GM18873 (cell line): ENCODE measurements at regions not wholly inside any gene's neighbourhood (a gene's known extent, or its start where the extent isn't known, plus 50 kb on each side); places are given as distances from the start of the nearest gene placed in this dataset.

ENCODE experiments used
- ATAC-seq: cut with Tn5 transposase; IDR thresholded peaks from one replicate; pipeline ENCODE4 v1.9.1; 2021; ENCODE audit warnings: mild to moderate bottlenecking, moderate library complexity, moderate number of reproducible peaks; ENCODE audit not compliant: unreplicated experiment, low FRiP score

DNA sequence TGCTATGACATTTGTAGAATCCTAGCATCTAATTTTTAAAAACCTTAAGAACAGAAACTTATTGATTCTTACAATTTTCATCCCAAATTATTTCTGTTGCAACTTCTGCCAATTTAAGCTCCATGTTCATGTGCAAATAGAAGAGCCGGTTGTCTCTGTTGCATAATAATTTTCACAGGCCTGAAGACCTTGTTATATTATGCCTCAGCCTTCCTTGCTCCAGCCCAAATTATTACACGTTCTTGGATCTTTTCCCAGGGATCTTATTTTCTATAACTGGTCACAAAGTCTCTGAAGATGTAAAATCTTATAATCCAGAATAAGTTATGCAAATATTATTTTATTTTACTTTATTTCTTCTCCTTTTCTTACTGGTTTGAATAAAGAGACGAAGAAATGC, 210.7 kb upstream of the DPH6 start:
- ATAC-seq: no peak

DNA sequence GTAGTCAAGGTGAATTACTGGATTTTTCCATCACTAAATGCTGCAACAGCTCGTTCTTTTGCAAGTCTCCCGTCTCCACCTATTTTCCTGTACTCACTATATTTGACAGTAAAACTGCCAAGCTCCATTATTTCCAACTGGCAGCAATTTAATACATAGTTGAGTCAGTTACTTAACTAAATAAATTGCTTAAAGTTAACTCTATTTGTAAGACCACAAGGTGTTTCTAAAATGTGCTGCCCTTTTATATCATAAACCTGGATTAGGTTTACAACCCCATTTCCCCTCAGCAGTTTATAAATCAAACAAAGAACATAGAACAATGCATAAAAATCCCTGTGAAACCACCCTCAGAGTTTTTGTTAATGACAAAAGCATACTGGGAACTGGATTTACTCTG, 211.4 kb upstream of the DPH6 start:
- ATAC-seq: no peak

DNA sequence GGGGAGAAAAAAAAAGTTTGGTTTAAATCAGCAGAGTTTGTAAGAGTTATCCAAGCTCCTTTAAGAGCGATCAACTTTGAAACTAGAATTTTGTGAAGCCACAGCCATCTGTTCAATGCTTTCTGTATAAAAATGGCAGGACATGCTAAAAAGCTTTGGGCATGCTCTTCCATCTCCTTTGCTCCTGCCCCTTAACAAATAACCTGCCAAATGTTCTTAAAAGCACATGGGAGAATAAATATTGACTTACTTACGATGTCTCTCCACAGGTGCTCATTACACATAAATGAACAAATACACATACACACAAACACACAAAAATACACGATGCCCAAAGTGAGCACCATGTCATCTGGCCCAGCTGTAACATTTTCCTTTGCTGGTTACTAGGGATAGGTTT, 211.8 kb upstream of the DPH6 start:
- no peak for ATAC-seq

- ATAC-seq: no peak
Measured at GRCh38 chr15:35764661-35765519, 218.9 kb upstream of the DPH6 start.

DNA sequence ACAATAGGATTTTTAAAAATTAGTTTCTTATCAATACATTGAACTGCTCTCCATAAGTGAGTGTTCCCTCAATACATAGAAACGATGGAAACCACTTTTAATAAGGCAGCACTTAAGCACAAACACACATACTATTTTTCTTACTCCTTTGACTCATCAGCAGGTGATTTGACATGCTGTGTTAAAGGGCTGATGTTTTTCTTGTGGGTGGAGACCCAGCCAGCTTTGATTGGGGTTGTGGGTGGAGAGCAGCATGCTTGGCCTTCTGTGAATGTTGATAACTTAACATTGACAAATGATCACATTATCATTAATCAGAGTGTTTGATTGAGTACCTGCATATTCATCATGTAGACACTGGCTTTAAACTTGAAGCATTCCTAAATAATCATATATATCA, 223.0 kb upstream of the DPH6 start:
- no peak for ATAC-seq

GRCh38 chr15:35769656-35770055, 223.7 kb upstream of the DPH6 start:
- no peak for ATAC-seq

- no peak for ATAC-seq
Measured at GRCh38 chr15:35771746-35772442, 225.9 kb upstream of the DPH6 start.

- no peak for ATAC-seq
Measured at GRCh38 chr15:35774653-35775052, 228.7 kb upstream of the DPH6 start.

DNA sequence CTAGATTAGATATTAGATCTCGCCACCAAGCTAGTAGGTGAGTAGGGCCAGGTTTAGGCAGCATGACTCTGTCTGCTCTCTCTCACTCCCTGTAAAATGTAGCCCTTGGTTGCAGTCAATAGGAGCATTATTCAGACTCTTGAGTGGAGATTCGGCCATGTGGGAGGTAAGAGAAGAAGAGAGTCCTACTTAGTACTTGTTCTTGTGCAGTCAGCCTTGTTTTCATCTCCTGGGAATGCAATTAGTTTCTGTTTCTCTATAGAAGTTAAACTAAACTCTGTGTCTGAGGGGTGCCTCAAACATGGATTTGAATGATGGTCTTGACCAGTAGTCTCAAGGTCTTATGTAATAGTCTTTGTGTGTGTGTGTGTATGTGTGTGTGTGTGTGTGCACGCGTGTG, 229.5 kb upstream of the DPH6 start:
- ATAC-seq: no peak

- ATAC-seq: no peak
Measured at GRCh38 chr15:35777061-35777460, 231.1 kb upstream of the DPH6 start.

DNA sequence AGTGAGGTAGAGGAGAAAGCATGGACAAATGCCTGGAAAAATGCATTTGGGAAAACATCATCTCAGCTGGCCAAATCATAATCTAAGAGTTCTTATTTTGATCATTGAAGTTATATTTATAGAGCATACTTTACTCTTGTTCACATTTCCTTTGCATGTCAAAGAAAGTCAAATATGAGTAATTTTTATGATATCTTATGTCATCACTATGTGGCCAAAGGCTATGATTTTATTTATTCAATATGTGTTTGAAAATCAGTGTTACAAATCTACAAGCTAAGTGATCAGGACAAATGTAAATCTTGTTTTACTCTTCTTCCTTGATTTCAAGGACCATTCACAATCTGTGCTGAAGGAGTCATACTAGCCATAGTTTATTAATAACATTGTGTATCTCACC, 237.2 kb upstream of the DPH6 start:
- no peak for ATAC-seq

- no peak for ATAC-seq
Measured at GRCh38 chr15:35784745-35785144, 238.8 kb upstream of the DPH6 start.

GRCh38 chr15:35810007-35810406, 264.0 kb upstream of the DPH6 start:
- no peak for ATAC-seq

DNA sequence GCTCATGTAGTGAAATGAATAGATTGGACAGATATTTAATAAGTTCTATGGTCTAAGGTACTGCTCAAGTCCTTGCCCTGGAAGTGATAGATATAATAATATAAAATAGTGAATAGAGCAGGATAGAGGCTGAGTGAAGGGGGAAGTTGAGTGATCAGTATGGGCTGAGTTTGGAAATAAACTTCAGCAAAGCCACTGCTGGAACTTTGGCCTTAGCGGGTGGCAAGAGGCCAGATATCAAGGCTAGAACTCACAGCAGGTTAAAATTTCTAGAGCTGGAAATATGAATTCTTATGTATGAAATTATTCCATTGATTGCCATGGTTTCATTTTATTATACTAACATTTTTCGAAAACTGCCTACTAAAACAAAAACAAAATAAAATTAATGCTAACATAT, 267.6 kb upstream of the DPH6 start:
- no peak for ATAC-seq

DNA sequence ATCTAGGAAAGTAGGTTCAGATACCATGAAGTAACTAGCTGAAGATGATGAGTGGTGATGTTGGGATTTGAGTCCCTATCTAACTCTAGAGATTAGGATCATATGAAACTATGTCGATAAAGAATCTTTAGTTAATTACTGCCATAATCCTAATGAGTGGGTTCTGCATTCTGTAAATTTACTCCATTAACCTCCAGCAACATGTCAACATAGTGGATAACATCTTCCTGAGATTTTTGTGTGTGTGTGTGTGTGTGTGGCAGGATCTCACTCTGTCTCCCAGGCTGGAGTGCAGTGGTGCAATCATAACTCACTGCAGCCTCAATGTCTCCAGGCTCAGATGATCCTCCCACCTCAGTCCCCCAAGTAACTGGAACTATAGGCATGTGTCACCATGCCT, 272.9 kb upstream of the DPH6 start:
- no peak for ATAC-seq

GRCh38 chr15:35822153-35822552, 276.2 kb upstream of the DPH6 start:
- ATAC-seq: no peak

GRCh38 chr15:35827141-35827540, 281.2 kb upstream of the DPH6 start:
- ATAC-seq: no peak

DNA sequence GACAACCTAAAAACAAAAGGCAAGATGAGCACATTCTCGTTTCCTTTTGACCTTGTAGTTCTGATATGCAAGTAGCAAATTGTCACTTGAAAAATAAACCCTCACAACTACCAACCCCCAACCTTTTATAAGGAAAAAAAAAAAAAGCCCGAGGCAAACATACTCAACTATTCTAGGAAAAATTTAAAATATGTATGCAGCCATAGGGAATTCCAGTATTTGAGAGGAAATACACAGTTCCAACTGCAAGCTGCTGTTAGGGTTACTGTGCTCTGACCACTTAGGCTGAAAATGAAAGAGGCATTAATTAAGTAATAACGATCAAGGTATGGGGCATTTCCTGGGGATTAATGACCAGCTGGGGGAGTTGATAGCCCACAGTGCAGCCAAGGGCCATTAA, 281.9 kb upstream of the DPH6 start:
- no peak for ATAC-seq

GRCh38 chr15:35833581-35833980, 287.6 kb upstream of the DPH6 start:
- ATAC-seq: no peak

DNA sequence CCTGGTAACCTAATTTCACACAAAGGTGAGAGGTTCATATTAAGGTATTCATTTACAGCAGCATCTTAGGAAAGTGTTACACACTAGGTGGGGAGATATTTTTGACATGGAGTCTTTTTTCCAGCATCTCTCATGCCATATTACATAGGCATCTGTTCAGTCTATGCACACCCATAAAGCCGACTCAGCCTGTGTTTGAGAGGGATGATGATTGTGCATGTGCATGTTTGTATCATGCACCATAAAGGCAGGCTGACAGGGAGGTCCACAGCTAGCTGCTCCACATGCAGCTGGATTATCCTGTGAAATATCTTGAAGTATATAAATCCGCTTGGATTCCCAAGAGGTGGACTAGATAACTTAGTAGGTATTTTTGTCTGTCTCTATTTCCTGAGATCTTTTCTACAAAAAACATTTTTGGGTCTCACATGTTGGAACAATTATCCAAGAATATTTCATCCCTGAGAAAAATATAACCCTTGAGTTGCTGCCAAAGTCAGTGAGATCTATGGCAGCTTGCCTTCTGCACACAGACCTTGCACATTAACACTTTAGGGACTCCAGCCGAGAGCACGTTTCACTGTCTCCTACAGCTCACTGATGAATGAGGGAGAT, 288.4 kb upstream of the DPH6 start:
- ATAC-seq: no peak

GRCh38 chr15:35834866-35835265, 288.9 kb upstream of the DPH6 start:
- no peak for ATAC-seq
